ENCODE measurements at regions not wholly inside any gene's neighbourhood (a gene's known extent, or its start where the extent isn't known, plus 50 kb on each side); places are given as distances from the start of the nearest gene placed in this dataset.
"Not testable (repeated sequence)": the region's sequence is repeated elsewhere in the genome, so short reads cannot be mapped to it uniquely, and the experiment has no call there.

DNA sequence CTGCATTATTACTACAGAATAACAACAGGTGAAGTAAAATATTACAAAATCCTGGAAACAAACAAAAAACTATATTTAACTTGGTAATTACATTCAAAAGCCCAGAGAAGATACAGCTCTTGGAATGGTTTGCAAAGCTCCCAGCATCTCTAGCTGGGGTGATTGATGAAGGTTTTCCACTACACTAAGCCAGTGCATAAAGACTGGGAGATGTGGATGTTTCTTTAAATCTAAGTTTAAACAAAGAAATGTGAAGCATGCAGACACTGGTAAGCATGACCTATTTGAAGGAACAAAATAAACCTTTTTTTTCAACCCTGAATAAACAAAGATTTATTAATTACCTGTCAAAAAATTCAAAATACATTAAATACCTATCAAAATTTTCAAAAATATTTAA is 80.5 kb downstream of the UGT2B28 start:
- TF ChIP-seq, protein P1, sequence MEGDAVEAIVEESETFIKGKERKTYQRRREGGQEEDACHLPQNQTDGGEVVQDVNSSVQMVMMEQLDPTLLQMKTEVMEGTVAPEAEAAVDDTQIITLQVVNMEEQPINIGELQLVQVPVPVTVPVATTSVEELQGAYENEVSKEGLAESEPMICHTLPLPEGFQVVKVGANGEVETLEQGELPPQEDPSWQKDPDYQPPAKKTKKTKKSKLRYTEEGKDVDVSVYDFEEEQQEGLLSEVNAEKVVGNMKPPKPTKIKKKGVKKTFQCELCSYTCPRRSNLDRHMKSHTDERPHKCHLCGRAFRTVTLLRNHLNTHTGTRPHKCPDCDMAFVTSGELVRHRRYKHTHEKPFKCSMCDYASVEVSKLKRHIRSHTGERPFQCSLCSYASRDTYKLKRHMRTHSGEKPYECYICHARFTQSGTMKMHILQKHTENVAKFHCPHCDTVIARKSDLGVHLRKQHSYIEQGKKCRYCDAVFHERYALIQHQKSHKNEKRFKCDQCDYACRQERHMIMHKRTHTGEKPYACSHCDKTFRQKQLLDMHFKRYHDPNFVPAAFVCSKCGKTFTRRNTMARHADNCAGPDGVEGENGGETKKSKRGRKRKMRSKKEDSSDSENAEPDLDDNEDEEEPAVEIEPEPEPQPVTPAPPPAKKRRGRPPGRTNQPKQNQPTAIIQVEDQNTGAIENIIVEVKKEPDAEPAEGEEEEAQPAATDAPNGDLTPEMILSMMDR (IDR thresholded peaks at IDR 0.05; ENCODE audit: low read depth, low read length, missing input control): not testable (repeated sequence)
- not testable (repeated sequence) for TF ChIP-seq HNF4A (conservative IDR thresholded peaks at IDR 0.05); GABPA (IDR thresholded peaks at IDR 0.05 in 1 of 2, conservative IDR thresholded peaks at IDR 0.05 in 1 of 2); RAD21 (IDR thresholded peaks at IDR 0.05); JUND (IDR thresholded peaks at IDR 0.05); NR2F2 (IDR thresholded peaks at IDR 0.05); RXRA (IDR thresholded peaks at IDR 0.05); EGR1 (IDR thresholded peaks at IDR 0.05; ENCODE audit: low read depth in 2 of 2); FOXA1 (IDR thresholded peaks at IDR 0.05); SP1 (IDR thresholded peaks at IDR 0.05)
- TF ChIP-seq, protein P2, sequence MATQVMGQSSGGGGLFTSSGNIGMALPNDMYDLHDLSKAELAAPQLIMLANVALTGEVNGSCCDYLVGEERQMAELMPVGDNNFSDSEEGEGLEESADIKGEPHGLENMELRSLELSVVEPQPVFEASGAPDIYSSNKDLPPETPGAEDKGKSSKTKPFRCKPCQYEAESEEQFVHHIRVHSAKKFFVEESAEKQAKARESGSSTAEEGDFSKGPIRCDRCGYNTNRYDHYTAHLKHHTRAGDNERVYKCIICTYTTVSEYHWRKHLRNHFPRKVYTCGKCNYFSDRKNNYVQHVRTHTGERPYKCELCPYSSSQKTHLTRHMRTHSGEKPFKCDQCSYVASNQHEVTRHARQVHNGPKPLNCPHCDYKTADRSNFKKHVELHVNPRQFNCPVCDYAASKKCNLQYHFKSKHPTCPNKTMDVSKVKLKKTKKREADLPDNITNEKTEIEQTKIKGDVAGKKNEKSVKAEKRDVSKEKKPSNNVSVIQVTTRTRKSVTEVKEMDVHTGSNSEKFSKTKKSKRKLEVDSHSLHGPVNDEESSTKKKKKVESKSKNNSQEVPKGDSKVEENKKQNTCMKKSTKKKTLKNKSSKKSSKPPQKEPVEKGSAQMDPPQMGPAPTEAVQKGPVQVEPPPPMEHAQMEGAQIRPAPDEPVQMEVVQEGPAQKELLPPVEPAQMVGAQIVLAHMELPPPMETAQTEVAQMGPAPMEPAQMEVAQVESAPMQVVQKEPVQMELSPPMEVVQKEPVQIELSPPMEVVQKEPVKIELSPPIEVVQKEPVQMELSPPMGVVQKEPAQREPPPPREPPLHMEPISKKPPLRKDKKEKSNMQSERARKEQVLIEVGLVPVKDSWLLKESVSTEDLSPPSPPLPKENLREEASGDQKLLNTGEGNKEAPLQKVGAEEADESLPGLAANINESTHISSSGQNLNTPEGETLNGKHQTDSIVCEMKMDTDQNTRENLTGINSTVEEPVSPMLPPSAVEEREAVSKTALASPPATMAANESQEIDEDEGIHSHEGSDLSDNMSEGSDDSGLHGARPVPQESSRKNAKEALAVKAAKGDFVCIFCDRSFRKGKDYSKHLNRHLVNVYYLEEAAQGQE (IDR thresholded peaks at IDR 0.05): not testable (repeated sequence)
- TF ChIP-seq, protein P3, sequence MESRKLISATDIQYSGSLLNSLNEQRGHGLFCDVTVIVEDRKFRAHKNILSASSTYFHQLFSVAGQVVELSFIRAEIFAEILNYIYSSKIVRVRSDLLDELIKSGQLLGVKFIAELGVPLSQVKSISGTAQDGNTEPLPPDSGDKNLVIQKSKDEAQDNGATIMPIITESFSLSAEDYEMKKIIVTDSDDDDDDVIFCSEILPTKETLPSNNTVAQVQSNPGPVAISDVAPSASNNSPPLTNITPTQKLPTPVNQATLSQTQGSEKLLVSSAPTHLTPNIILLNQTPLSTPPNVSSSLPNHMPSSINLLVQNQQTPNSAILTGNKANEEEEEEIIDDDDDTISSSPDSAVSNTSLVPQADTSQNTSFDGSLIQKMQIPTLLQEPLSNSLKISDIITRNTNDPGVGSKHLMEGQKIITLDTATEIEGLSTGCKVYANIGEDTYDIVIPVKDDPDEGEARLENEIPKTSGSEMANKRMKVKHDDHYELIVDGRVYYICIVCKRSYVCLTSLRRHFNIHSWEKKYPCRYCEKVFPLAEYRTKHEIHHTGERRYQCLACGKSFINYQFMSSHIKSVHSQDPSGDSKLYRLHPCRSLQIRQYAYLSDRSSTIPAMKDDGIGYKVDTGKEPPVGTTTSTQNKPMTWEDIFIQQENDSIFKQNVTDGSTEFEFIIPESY (IDR thresholded peaks at IDR 0.05): not testable (repeated sequence)
- TF ChIP-seq, protein P4, sequence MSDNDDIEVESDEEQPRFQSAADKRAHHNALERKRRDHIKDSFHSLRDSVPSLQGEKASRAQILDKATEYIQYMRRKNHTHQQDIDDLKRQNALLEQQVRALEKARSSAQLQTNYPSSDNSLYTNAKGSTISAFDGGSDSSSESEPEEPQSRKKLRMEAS (IDR thresholded peaks at IDR 0.05): not testable (repeated sequence)
